ENCODE measurements at regions not wholly inside any gene's neighbourhood (a gene's known extent, or its start where the extent isn't known, plus 50 kb on each side); places are given as distances from the start of the nearest gene placed in this dataset.
"Not testable (repeated sequence)": the region's sequence is repeated elsewhere in the genome, so short reads cannot be mapped to it uniquely, and the experiment has no call there.

DNA sequence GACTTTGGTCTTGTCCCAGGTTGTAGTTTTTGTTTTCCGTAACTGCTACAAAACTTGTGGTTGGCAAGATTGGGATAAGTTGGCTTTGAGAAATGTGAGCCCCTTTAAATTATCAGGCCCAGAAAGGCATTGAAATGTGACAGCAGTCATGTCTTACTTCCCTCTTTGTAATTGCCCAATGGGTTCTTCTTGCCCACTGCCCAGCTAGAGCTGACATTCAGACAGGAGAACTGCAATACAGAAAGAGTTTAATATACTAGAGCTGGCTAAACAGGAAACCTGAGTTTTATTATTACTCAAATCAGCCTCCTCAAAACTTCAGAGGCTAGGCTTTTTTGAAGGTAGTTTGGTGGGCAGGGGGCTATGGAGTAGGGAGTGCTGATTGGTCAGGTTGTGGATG, 288.3 kb downstream of the ZNF674 start:
- Histone ChIP-seq H3K4me3 (ENCODE audit: low read depth, low read length) (no peak overlapping the region), H3K27ac (ENCODE audit: low read depth) (no peak overlapping the region), H3K36me3 (ENCODE audit: insufficient read depth) (no peaks in the 10 kb centered on the region), H3K4me1 (ENCODE audit: insufficient read depth) (no peaks in the 10 kb centered on the region)
- WGBS = 97% methylated on average over 1 of the region's 1 CpG
- DNase-seq (ENCODE audit: extremely low spot score) = no peak

DNA sequence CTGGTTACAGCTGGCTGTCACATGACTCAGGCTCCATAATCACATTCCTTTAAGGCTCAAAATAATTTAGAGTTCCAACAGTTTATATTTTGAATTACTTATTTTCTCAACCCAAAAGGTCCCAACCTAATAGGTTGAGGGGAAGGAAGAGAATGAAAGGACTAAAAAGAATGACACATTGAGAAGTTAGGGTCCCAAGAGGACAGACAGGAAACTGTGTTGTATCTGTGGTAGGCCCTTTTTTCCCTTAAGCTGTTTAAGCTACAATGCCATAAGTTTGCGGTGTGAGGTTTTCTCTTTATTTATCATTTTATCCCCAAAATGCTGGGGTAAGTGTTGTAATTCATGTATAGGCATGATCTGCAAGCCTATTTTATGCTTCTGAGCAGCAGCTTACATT, 290.2 kb downstream of the ZNF674 start:
- Histone ChIP-seq H3K4me1 (ENCODE audit: insufficient read depth) (no peaks in the 10 kb centered on the region), H3K36me3 (ENCODE audit: insufficient read depth) (no peaks in the 10 kb centered on the region), H3K4me3 (ENCODE audit: low read depth, low read length) (no peak overlapping the region), H3K27ac (ENCODE audit: low read depth) (no peak overlapping the region)
- no peak for DNase-seq (ENCODE audit: extremely low spot score)
- WGBS = 88% methylated on average over 1 of the region's 1 CpG

DNA sequence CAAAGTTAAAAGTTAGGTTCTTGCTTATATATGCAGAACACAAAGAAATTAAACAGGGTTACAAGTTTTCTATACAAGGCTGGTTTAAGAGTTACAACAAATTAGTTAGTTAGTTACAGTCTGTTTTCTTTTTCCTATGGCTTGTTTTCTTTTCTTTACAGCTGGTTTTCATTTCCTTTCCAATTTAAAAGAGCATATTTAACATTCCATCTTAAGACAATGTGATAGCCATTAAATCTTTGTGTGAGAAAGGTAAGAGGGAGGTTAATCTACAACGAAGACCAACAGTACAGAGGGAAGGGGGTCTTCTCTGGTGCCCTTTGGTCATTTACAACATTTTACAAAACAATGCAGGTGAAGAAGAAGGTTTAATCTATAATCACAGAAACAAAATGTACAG, 290.6 kb downstream of the ZNF674 start:
- no peak overlapping the region for H3K27ac ChIP-seq (ENCODE audit: low read depth)
- H3K4me1 ChIP-seq (ENCODE audit: insufficient read depth) = no peaks in the 10 kb centered on the region
- H3K4me3 ChIP-seq (ENCODE audit: low read depth, low read length) = no peak overlapping the region
- 14% methylated on average over 1 of the region's 1 CpG for WGBS
- no peak for DNase-seq (ENCODE audit: extremely low spot score)
- no peaks in the 10 kb centered on the region for H3K36me3 ChIP-seq (ENCODE audit: insufficient read depth)

DNA sequence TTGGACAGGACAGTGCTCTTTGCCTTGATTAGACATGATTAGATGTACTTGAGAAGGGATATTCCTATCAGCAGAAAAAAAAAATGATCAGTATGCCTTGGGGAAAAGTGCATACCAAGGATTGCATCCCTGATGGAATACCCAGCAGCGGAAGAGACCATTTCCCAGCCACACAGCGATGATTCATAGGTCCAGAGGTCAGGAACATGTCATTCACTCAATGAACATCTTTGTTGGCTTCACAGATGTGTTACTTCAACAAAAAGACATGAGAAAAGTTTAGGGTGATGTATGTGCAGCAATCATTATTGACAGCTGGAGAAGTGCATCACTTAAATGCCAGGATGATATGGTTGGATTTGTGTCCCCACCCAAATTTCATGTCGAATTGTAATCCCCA, 293.5 kb downstream of the ZNF674 start:
- no peak overlapping the region for H3K27ac ChIP-seq (ENCODE audit: low read depth)
- H3K4me3 ChIP-seq (ENCODE audit: low read depth, low read length) = no peak overlapping the region
- H3K36me3 ChIP-seq (ENCODE audit: insufficient read depth) = no peaks in the 10 kb centered on the region
- no peaks in the 10 kb centered on the region for H3K4me1 ChIP-seq (ENCODE audit: insufficient read depth)
- WGBS = 87% methylated on average over 3 of the region's 3 CpGs
- DNase-seq (ENCODE audit: extremely low spot score) = no peak

GRCh38 chrX:46250151-46250550, 295.1 kb downstream of the ZNF674 start:
- 75% methylated on average over 2 of the region's 2 CpGs for WGBS
- no peaks in the 10 kb centered on the region for H3K36me3 ChIP-seq (ENCODE audit: insufficient read depth)
- no peak overlapping the region for H3K4me3 ChIP-seq (ENCODE audit: low read depth, low read length)
- H3K27ac ChIP-seq (ENCODE audit: low read depth) = no peak overlapping the region
- DNase-seq (ENCODE audit: extremely low spot score) = no peak
- no peaks in the 10 kb centered on the region for H3K4me1 ChIP-seq (ENCODE audit: insufficient read depth)

DNA sequence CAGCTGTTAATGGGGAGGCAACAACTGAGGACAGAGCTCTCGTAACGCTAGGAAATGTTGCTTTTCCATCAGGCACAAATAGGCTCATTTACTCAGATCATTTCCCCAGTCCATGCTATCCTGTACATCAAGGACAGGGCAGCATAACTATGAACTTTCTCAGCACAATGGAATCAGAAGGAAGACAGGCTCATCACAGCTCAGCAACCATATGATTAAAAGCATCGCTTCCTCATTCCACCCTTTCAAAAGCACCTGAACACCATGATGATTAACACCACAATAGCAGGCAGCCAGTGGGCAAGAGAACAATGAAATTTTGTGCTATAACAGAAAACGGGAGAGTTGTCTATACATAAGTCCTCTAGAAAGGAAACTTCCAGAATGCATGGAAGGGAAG, 297.8 kb downstream of the ZNF674 start:
- no peak for DNase-seq (ENCODE audit: extremely low spot score)
- Histone ChIP-seq H3K4me3 (ENCODE audit: low read depth, low read length) (no peak overlapping the region), H3K36me3 (ENCODE audit: insufficient read depth) (no peaks in the 10 kb centered on the region), H3K27ac (ENCODE audit: low read depth) (no peak overlapping the region), H3K4me1 (ENCODE audit: insufficient read depth) (no peaks in the 10 kb centered on the region)
- 92% methylated on average over 4 of the region's 4 CpGs for WGBS

GRCh38 chrX:46244451-46244850, 300.8 kb downstream of the ZNF674 start:
- no peaks in the 10 kb centered on the region for H3K4me1 ChIP-seq (ENCODE audit: insufficient read depth)
- H3K27ac ChIP-seq (ENCODE audit: low read depth) = no peak overlapping the region
- no peaks in the 10 kb centered on the region for H3K36me3 ChIP-seq (ENCODE audit: insufficient read depth)
- 51% methylated on average over 4 of the region's 4 CpGs for WGBS
- DNase-seq (ENCODE audit: extremely low spot score) = no peak
- no peak overlapping the region for H3K4me3 ChIP-seq (ENCODE audit: low read depth, low read length)

DNA sequence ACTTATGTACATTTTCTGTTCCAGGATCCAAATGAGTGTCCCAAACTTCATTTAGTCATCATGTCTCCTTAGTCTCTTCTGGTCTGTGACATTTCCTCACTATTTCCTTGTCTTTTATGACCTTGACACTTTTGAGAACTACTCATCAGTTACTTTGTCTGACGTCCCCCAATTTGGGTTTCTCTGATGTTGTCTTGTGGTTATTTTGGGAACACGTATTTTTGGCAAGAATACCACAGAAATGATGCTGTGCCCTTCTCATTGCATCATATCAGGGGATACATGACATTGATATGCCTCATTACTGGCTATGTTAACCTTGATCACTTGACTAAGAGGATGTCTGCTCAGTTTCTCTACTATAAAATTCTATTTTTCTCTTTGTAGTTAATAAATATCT, 308.8 kb downstream of the ZNF674 start:
- no peaks in the 10 kb centered on the region for H3K36me3 ChIP-seq (ENCODE audit: insufficient read depth)
- H3K4me3 ChIP-seq (ENCODE audit: low read depth, low read length) = no peak overlapping the region
- DNase-seq (ENCODE audit: extremely low spot score) = no peak
- no peak overlapping the region for H3K27ac ChIP-seq (ENCODE audit: low read depth)
- 57% methylated on average over 2 of the region's 2 CpGs for WGBS
- no peaks in the 10 kb centered on the region for H3K4me1 ChIP-seq (ENCODE audit: insufficient read depth)

GRCh38 chrX:46235778-46236177, 309.4 kb downstream of the ZNF674 start:
- H3K4me1 ChIP-seq (ENCODE audit: insufficient read depth) = no peaks in the 10 kb centered on the region
- no peak overlapping the region for H3K4me3 ChIP-seq (ENCODE audit: low read depth, low read length)
- no peak for DNase-seq (ENCODE audit: extremely low spot score)
- no peaks in the 10 kb centered on the region for H3K36me3 ChIP-seq (ENCODE audit: insufficient read depth)
- H3K27ac ChIP-seq (ENCODE audit: low read depth) = no peak overlapping the region
- 89% methylated on average over 4 of the region's 4 CpGs for WGBS

- Histone ChIP-seq H3K4me3 (ENCODE audit: low read depth, low read length) (no peak overlapping the region), H3K4me1 (ENCODE audit: insufficient read depth) (no peaks in the 10 kb centered on the region), H3K36me3 (ENCODE audit: insufficient read depth) (no peaks in the 10 kb centered on the region), H3K27ac (ENCODE audit: low read depth) (no peak overlapping the region)
- DNase-seq (ENCODE audit: extremely low spot score) = no peak
- WGBS = 65% methylated on average over 2 of the region's 2 CpGs
These were observed 310.4 kb downstream of the ZNF674 start for GRCh38 chrX:46234775-46235174.

- H3K36me3 ChIP-seq (ENCODE audit: insufficient read depth) = no peaks in the 10 kb centered on the region
- DNase-seq (ENCODE audit: extremely low spot score) = no peak
- no peak overlapping the region for H3K27ac ChIP-seq (ENCODE audit: low read depth)
- WGBS = 96% methylated on average over 6 of the region's 6 CpGs
- no peak overlapping the region for H3K4me3 ChIP-seq (ENCODE audit: low read depth, low read length)
- H3K4me1 ChIP-seq (ENCODE audit: insufficient read depth) = no peaks in the 10 kb centered on the region
These were observed 316.8 kb downstream of the ZNF674 start for GRCh38 chrX:46228389-46228788.

DNA sequence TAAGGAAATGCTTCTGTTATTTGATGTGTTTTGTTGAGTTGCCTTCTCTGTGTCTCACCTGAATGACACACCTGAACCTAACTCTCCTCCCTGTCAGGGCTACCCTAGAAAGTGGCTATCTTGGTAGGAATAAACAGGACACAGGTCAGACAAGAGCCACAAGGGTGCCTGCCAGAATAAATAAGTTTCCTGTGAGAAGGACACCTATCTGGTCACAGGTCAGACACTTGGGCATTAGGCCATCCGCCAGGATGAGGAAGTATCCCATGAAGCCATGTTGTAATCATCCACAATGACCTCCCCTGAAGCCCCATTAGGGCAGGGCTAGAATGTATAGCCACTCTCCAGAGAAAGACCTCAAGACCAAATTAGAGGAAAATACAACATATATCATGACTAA, 318.8 kb downstream of the ZNF674 start:
- no peaks in the 10 kb centered on the region for H3K36me3 ChIP-seq (ENCODE audit: insufficient read depth)
- H3K4me1 ChIP-seq (ENCODE audit: insufficient read depth) = no peaks in the 10 kb centered on the region
- H3K4me3 ChIP-seq (ENCODE audit: low read depth, low read length) = no peak overlapping the region
- WGBS = 98% methylated on average over 1 of the region's 1 CpG
- no peak for DNase-seq (ENCODE audit: extremely low spot score)
- no peak overlapping the region for H3K27ac ChIP-seq (ENCODE audit: low read depth)

DNA sequence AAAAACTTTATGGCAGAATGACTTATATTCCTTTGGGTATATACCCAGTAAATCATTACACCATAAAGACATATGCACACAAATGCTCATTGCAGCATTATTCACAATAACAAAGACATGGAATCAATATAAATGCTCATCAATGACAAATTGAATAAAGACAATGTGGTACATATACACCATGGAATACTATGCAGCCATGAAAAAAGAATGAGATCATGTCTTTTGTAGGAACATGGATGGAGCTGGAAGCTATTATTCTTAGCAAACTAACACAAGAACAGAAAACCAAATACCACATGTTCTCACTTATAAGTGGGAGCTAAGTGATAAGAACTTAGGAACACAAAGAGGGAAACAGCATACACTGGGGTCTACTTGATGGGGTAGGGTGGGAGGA, 321.7 kb downstream of the ZNF674 start:
- DNase-seq (ENCODE audit: extremely low spot score); H3K4me1 ChIP-seq (ENCODE audit: insufficient read depth); H3K36me3 ChIP-seq (ENCODE audit: insufficient read depth); H3K27ac ChIP-seq (ENCODE audit: low read depth); H3K4me3 ChIP-seq (ENCODE audit: low read depth, low read length): not testable (repeated sequence)

GRCh38 chrX:46220822-46221221, 324.4 kb downstream of the ZNF674 start:
- no peak for DNase-seq (ENCODE audit: extremely low spot score)
- no peaks in the 10 kb centered on the region for H3K36me3 ChIP-seq (ENCODE audit: insufficient read depth)
- WGBS = 81% methylated on average over 3 of the region's 3 CpGs
- no peaks in the 10 kb centered on the region for H3K4me1 ChIP-seq (ENCODE audit: insufficient read depth)
- no peak overlapping the region for H3K4me3 ChIP-seq (ENCODE audit: low read depth, low read length)
- no peak overlapping the region for H3K27ac ChIP-seq (ENCODE audit: low read depth)

DNA sequence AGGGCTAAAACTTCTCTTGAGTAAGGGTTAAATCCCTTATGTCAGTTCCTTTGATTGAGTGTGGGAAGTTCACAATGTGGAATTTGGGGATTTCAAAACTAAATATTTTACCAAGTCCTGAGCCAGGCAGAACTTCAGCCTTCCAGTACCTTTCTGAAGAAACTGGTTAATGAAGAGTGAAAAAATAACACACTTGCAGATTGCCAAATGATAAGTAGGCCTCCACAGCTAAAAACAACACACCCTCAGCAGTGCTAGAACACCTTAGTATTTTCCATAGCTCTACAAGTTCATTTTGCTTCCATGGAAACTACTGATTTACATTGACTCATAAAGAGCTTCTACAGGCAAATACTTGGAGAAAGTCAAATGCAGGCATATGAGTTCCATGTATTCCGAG, 326.8 kb downstream of the ZNF674 start:
- H3K36me3 ChIP-seq (ENCODE audit: insufficient read depth) = no peaks in the 10 kb centered on the region
- no peak overlapping the region for H3K4me3 ChIP-seq (ENCODE audit: low read depth, low read length)
- no peak for DNase-seq (ENCODE audit: extremely low spot score)
- 95% methylated on average over 1 of the region's 1 CpG for WGBS
- H3K4me1 ChIP-seq (ENCODE audit: insufficient read depth) = no peaks in the 10 kb centered on the region
- H3K27ac ChIP-seq (ENCODE audit: low read depth) = no peak overlapping the region
